SK-N-SH (cell line): ENCODE measurements at regions not wholly inside any gene's neighbourhood (a gene's known extent, or its start where the extent isn't known, plus 50 kb on each side); places are given as distances from the start of the nearest gene placed in this dataset.

ENCODE experiments used
- CTCF ChIA-PET: fragments of 300-600, 350-600 bp; formaldehyde crosslinking; extraction: SDS; loops from one replicate; lab custom pipeline; 2021; lab: Yijun Ruan, JAX
- POLR2A ChIA-PET: fragments of 350-600 bp; sonication (Branson Sonifier 250); formaldehyde crosslinking; extraction: SDS; loops from one replicate; lab custom pipeline; 2020; ENCODE audit warnings: antibody characterized with exemption, inconsistent platforms; lab: Yijun Ruan, JAX
- DNase-seq: peaks from one replicate; pipeline ENCODE4 v3.0.0; 2012
- H2AFZ ChIP-seq: fragments of 200-600 bp; sonication (generic); 2 replicates; pipeline ENCODE4 v1.8.1; 2016; ENCODE audit warnings: antibody characterized with exemption, mild to moderate bottlenecking, low read depth
- H3F3A ChIP-seq: fragments of 200-600 bp; sonication (generic); replicated peaks from 2 replicates; pipeline ENCODE3; 2016; ENCODE audit warnings: antibody characterized with exemption, mild to moderate bottlenecking; ENCODE audit not compliant: insufficient read depth
- H3K27ac ChIP-seq, 2 experiments: fragments of 200-500 bp in 1 of 2; fragments of 200-600 bp in 1 of 2; sonication (Bioruptor generic) in 1 of 2; sonication (generic), shearing (Covaris generic) in 1 of 2; 2 replicates each; pipeline versions ENCODE4 v1.5.1 to v1.6.1; 2014 to 2016; ENCODE audit warnings: low read depth in 2 of 2, inconsistent platforms in 1 of 2, low read length in 1 of 2, mild to moderate bottlenecking in 1 of 2, mixed read lengths in 1 of 2
- H3K27me3 ChIP-seq: fragments of 200-600 bp; sonication (generic), shearing (Covaris generic); 2 replicates; pipeline ENCODE4 v1.6.1; 2016; ENCODE audit warnings: mixed run types; ENCODE audit not compliant: insufficient read depth
- H3K36me3 ChIP-seq, 2 experiments: fragments of 200-500 bp in 1 of 2; fragments of 200-600 bp in 1 of 2; sonication (Bioruptor generic) in 1 of 2; sonication (generic) in 1 of 2; replicated peaks in 1 of 2; 2 replicates each; pipeline versions ENCODE3 to v1.5.1; 2014 to 2016; ENCODE audit warnings: low read length in 1 of 2, mild to moderate bottlenecking in 1 of 2; ENCODE audit not compliant: insufficient read depth in 2 of 2, control insufficient read depth in 1 of 2
- H3K4me1 ChIP-seq, 2 experiments: fragments of 200-500 bp in 1 of 2; fragments of 200-600 bp in 1 of 2; sonication (Bioruptor generic) in 1 of 2; sonication (generic), shearing (Covaris generic) in 1 of 2; 2 replicates each; pipeline versions ENCODE4 v1.5.1 to v1.6.1; 2014 to 2016; ENCODE audit warnings: low read depth in 1 of 2, low read length in 1 of 2, mixed run types in 1 of 2; ENCODE audit not compliant: insufficient read depth in 2 of 2, control insufficient read depth in 1 of 2
- H3K4me2 ChIP-seq: fragments of 200-600 bp; sonication (generic), shearing (Covaris generic); 2 replicates; pipeline ENCODE4 v1.6.1; 2017; ENCODE audit warnings: mixed run types
- H3K4me3 ChIP-seq, 2 experiments: fragments of 200-500 bp in 1 of 2; fragments of 200-600 bp in 1 of 2; sonication (Bioruptor generic) in 1 of 2; sonication (generic), shearing (Covaris generic) in 1 of 2; 2 replicates each; pipeline versions ENCODE4 v1.5.1 to v1.8.1; 2014 to 2016; ENCODE audit warnings: low read depth in 2 of 2, inconsistent platforms in 1 of 2, low read length in 1 of 2, mild to moderate bottlenecking in 1 of 2, mixed read lengths in 1 of 2, moderate library complexity in 1 of 2
- H3K79me2 ChIP-seq: fragments of 200-600 bp; sonication (generic); 2 replicates; pipeline ENCODE4 v1.8.1; 2017; ENCODE audit warnings: mild to moderate bottlenecking; ENCODE audit not compliant: insufficient read depth
- H3K9ac ChIP-seq: fragments of 200-600 bp; sonication (generic); 2 replicates; pipeline ENCODE4 v1.6.1; 2017; ENCODE audit warnings: mixed run types
- H3K9me2 ChIP-seq: fragments of 200-600 bp; sonication (generic); 2 replicates; pipeline ENCODE4 v1.6.1; 2017; ENCODE audit warnings: mixed run types
- H3K9me3 ChIP-seq: fragments of 200-600 bp; sonication (generic); 2 replicates; pipeline ENCODE4 v1.6.1; 2017; ENCODE audit warnings: mixed run types, mild to moderate bottlenecking, moderate library complexity
- H4K20me1 ChIP-seq: fragments of 200-600 bp; sonication (generic); 2 replicates; pipeline ENCODE4 v1.6.1; 2017; ENCODE audit warnings: mild to moderate bottlenecking, mixed run types; ENCODE audit not compliant: insufficient read depth
- ELF1 ChIP-seq: IDR thresholded peaks from 2 replicates; pipeline ENCODE4 v1.4.0; 2012
- EP300 ChIP-seq, 2 experiments: IDR thresholded peaks; 2 replicates each; pipeline versions ENCODE4 v1.4.0 to v1.6.1; 2012; ENCODE audit warnings: borderline replicate concordance in 1 of 2, low read depth in 1 of 2, low read length in 1 of 2
- EZH2phosphoT487 ChIP-seq: fragments of 200-600 bp; sonication (generic); IDR thresholded peaks from 2 replicates; pipeline ENCODE4 v1.6.1; 2017; ENCODE audit warnings: low read depth, mixed run types, mild to moderate bottlenecking, antibody characterized with exemption, moderate library complexity, borderline replicate concordance
- FOSL2 ChIP-seq: IDR thresholded peaks from 2 replicates; pipeline ENCODE4 v1.4.0; 2012; ENCODE audit warnings: low read depth, mild to moderate bottlenecking, moderate library complexity, borderline replicate concordance
- FOXM1 ChIP-seq: IDR thresholded peaks from 2 replicates; pipeline ENCODE4 v1.4.0; 2012; ENCODE audit warnings: low read depth, mild to moderate bottlenecking
- GATA2 ChIP-seq: sonication (generic); formaldehyde crosslinking; IDR thresholded peaks from 2 replicates; pipeline ENCODE4 v1.5.0; 2020; ENCODE audit warnings: mild to moderate bottlenecking, missing genetic modification reagents
- MEF2A ChIP-seq: IDR thresholded peaks from 2 replicates; pipeline ENCODE4 v1.4.0; 2012; ENCODE audit warnings: low read depth, borderline replicate concordance
- MXI1 ChIP-seq: IDR thresholded peaks from 2 replicates; pipeline ENCODE4 v1.6.1; 2012; ENCODE audit warnings: mild to moderate bottlenecking, low read depth, low read length, improper control_type of control experiment
- POLR2AphosphoS5 ChIP-seq: IDR thresholded peaks from 2 replicates; pipeline ENCODE4 v1.6.1; 2012; ENCODE audit warnings: low read depth, low read length
- RCOR1 ChIP-seq: fragments of 150-350 bp; IDR thresholded peaks from 2 replicates; pipeline ENCODE4 v1.6.1; 2017; ENCODE audit warnings: antibody characterized with exemption, low read length
- RFX5 ChIP-seq: IDR thresholded peaks from 2 replicates; pipeline ENCODE4 v1.6.1; 2012; ENCODE audit warnings: mild to moderate bottlenecking, improper control_type of control experiment, low read length
- RXRA ChIP-seq: IDR thresholded peaks from 2 replicates; pipeline ENCODE4 v1.4.0; 2012; ENCODE audit warnings: low read depth, mild to moderate bottlenecking, borderline replicate concordance
- SIN3A ChIP-seq: IDR thresholded peaks from 2 replicates; pipeline ENCODE4 v1.6.1; 2012; ENCODE audit warnings: low read depth, mild to moderate bottlenecking, low read length, moderate library complexity, borderline replicate concordance
- TEAD4 ChIP-seq: IDR thresholded peaks from 2 replicates; pipeline ENCODE4 v1.4.0; 2012; ENCODE audit warnings: mild to moderate bottlenecking, borderline replicate concordance; ENCODE audit not compliant: insufficient read depth
- YY1 ChIP-seq: IDR thresholded peaks from 2 replicates; pipeline ENCODE4 v1.4.0; 2012; ENCODE audit warnings: low read depth, mild to moderate bottlenecking
- WGBS: methylation state at CpG from one replicate; pipeline ENCODE4 v1.1.6; 2017; ENCODE audit warnings: low lambda C conversion rate; 5-methylcytosine and 5-hydroxymethylcytosine counted together
- TF ChIP-seq, protein P1 (sequence below): fragments of 150-350 bp; IDR thresholded peaks from 2 replicates; pipeline ENCODE4 v1.6.1; 2016; ENCODE audit warnings: mild to moderate bottlenecking, low read depth, low read length
- TF ChIP-seq, protein P2 (sequence below): IDR thresholded peaks from 2 replicates; pipeline ENCODE4 v1.4.0; 2012; ENCODE audit warnings: low read depth, borderline replicate concordance
- TF ChIP-seq, protein P3 (sequence below): IDR thresholded peaks from 2 replicates; pipeline ENCODE4; 2012
- TF ChIP-seq, protein P4 (sequence below): IDR thresholded peaks from 2 replicates; pipeline ENCODE4 v1.4.0; 2012; ENCODE audit warnings: low read depth
- TF ChIP-seq, protein P5 (sequence below): fragments of 150-350 bp; IDR thresholded peaks from 2 replicates; pipeline ENCODE4 v1.6.1; 2017; ENCODE audit warnings: antibody characterized with exemption, low read length, low read depth, borderline replicate concordance

DNA sequence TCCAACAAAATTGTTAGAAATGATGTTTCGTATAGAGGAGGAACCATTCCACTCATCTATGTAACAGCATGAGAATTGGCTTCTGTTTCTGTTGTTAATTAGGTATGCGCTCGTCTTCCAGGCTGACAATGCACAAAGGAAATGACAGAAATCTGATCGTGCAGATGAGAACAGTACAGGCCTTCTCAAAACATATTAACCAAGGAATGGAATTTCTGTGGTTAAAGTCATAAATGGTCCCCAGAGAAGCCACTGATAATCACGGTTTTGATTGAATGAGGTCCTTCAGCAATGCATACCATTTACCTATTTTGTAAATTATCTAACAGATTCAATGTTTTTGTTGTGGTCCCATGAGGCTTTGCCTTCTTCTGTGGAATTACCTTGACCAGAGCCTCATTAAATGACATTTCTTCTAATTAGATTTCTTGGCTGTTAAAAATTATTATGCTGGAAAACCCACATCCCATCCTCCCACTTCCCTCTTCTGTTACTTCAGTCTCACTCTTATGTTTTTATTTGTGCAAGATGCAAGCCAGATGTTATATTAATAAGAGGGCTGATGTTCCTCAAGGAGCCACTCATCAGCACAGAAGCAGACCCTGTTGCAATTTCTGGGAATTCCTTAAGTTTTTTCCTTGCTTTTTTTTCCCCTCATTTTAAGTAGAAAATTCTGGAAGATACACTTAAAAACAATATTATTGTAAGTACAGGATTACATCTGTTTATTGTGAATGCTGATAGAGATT is 395.8 kb downstream of the PID1 start:
- ChIA-PET CTCF (interaction anchor here (1.2 kb wide), 1 partner anchor 215 kb away, joined by 3 read pairs; no protein-coding TSS in a partner anchor), POLR2A (no interaction called here)
- no peak overlapping the region for H3K4me3 ChIP-seq
- no peaks in the 10 kb centered on the region for H4K20me1 ChIP-seq
- no peak overlapping the region for H3K4me2 ChIP-seq
- no peaks in the 10 kb centered on the region for H3K9me3 ChIP-seq
- H2AFZ ChIP-seq = no peak overlapping the region
- H3K9ac ChIP-seq = no peak overlapping the region
- H3K27me3 ChIP-seq = no peaks in the 10 kb centered on the region
- no peaks in the 10 kb centered on the region for H3K9me2 ChIP-seq
- no peak overlapping the region for H3K27ac ChIP-seq
- H3K4me1 ChIP-seq = no peaks in the 10 kb centered on the region; a peak in 1 of 4 replicates
- DNase-seq = no peak
- no peaks in the 10 kb centered on the region for H3K79me2 ChIP-seq
- WGBS = 7% methylated on average over 5 of the region's 5 CpGs
- no peaks in the 10 kb centered on the region for H3F3A ChIP-seq
- TF ChIP-seq FOSL2 (no peak), MXI1 (no peak), FOXM1 (no peak), RXRA (no peak), POLR2AphosphoS5 (no peak), RCOR1 (no peak), YY1 (no peak), EP300 (IDR thresholded peaks at IDR 0.05; ENCODE audit: borderline replicate concordance in 1 of 2, low read depth in 1 of 2, low read length in 1 of 2) (no peak), GATA2 (CRISPR knock-in tag) (no peak), MEF2A (no peak), EZH2phosphoT487 (no peak), TEAD4 (no peak), ELF1 (no peak), SIN3A (no peak), RFX5 (no peak)
- TF ChIP-seq, protein P1, sequence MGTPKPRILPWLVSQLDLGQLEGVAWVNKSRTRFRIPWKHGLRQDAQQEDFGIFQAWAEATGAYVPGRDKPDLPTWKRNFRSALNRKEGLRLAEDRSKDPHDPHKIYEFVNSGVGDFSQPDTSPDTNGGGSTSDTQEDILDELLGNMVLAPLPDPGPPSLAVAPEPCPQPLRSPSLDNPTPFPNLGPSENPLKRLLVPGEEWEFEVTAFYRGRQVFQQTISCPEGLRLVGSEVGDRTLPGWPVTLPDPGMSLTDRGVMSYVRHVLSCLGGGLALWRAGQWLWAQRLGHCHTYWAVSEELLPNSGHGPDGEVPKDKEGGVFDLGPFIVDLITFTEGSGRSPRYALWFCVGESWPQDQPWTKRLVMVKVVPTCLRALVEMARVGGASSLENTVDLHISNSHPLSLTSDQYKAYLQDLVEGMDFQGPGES = no peak
- TF ChIP-seq, protein P2, sequence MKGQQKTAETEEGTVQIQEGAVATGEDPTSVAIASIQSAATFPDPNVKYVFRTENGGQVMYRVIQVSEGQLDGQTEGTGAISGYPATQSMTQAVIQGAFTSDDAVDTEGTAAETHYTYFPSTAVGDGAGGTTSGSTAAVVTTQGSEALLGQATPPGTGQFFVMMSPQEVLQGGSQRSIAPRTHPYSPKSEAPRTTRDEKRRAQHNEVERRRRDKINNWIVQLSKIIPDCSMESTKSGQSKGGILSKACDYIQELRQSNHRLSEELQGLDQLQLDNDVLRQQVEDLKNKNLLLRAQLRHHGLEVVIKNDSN = no peak
- TF ChIP-seq, protein P3, sequence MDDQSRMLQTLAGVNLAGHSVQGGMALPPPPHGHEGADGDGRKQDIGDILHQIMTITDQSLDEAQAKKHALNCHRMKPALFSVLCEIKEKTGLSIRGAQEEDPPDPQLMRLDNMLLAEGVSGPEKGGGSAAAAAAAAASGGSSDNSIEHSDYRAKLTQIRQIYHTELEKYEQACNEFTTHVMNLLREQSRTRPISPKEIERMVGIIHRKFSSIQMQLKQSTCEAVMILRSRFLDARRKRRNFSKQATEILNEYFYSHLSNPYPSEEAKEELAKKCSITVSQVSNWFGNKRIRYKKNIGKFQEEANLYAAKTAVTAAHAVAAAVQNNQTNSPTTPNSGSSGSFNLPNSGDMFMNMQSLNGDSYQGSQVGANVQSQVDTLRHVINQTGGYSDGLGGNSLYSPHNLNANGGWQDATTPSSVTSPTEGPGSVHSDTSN = no peak
- TF ChIP-seq, protein P4, sequence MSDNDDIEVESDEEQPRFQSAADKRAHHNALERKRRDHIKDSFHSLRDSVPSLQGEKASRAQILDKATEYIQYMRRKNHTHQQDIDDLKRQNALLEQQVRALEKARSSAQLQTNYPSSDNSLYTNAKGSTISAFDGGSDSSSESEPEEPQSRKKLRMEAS = no peak
- TF ChIP-seq, protein P5, sequence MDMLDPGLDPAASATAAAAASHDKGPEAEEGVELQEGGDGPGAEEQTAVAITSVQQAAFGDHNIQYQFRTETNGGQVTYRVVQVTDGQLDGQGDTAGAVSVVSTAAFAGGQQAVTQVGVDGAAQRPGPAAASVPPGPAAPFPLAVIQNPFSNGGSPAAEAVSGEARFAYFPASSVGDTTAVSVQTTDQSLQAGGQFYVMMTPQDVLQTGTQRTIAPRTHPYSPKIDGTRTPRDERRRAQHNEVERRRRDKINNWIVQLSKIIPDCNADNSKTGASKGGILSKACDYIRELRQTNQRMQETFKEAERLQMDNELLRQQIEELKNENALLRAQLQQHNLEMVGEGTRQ = no peak
- no peaks in the 10 kb centered on the region for H3K36me3 ChIP-seq
